ENCODE measurements at regions not wholly inside any gene's neighbourhood (a gene's known extent, or its start where the extent isn't known, plus 50 kb on each side); places are given as distances from the start of the nearest gene placed in this dataset.

- TF ChIP-seq GATA2 (IDR thresholded peaks at IDR 0.05; ENCODE audit: low read depth, low read length) (no peak), GATA3 (IDR thresholded peaks at IDR 0.05; ENCODE audit: low read depth, low read length) (no peak)
Measured at GRCh38 chr4:131441004-131441688, 1707.9 kb upstream of the PCDH10 start.
